ENCODE measurements at regions not wholly inside any gene's neighbourhood (a gene's known extent, or its start where the extent isn't known, plus 50 kb on each side); places are given as distances from the start of the nearest gene placed in this dataset.

- Mint-ChIP-seq H3K27ac (peak overlapping the region in 1 of 3 experiments; percentile 33; a peak in 1 of 7 replicates), H3K36me3 (ENCODE audit: insufficient read depth in 1 of 3, low read depth in 3 of 3) (no peaks in the 10 kb centered on the region; a peak in 1 of 7 replicates), H3K4me3 (no peak overlapping the region), H3K4me1 (no peaks in the 10 kb centered on the region), H3K27me3 (ENCODE audit: low read depth) (no peaks in the 10 kb centered on the region), H3K9me3 (peaks cover 0 to 3% of the 10 kb centered on the region in 2 experiments; a peak in 2 of 5 replicates)
- H3T11ph ChIP-seq (ENCODE audit: low read length): no peak overlapping the region
- no peak overlapping the region for H2BK15ac ChIP-seq (ENCODE audit: low read depth, low read length)
- no peaks in the 10 kb centered on the region for H3K79me1 ChIP-seq (ENCODE audit: insufficient read depth, low read depth, low read length, poor library complexity, severe bottlenecking)
- H3K79me2 ChIP-seq (ENCODE audit: insufficient read depth, low read length): no peaks in the 10 kb centered on the region
- no peak overlapping the region for H3K4ac ChIP-seq (ENCODE audit: low read depth, low read length)
- WGBS (ENCODE audit: extremely low coverage, insufficient read length, low lambda C conversion rate): no CpG with 5 or more reads among the region's 3 CpGs
- H4K20me1 ChIP-seq (ENCODE audit: control insufficient read depth, insufficient read depth, insufficient read length): no peaks in the 10 kb centered on the region
- H4K8ac ChIP-seq (replicated peaks; ENCODE audit: insufficient read length, low read depth, low read length): no peak overlapping the region
- H3K9ac ChIP-seq (ENCODE audit: extremely low read depth, insufficient read length, low read length): no peak overlapping the region
- no peak overlapping the region for H2BK12ac ChIP-seq (ENCODE audit: insufficient read length, low read depth, low read length)
- no peaks in the 10 kb centered on the region for H3K27me3 ChIP-seq (ENCODE audit: insufficient read depth, low read length)
- H3K4me2 ChIP-seq (ENCODE audit: insufficient read depth, insufficient read length, low read length): no peak overlapping the region
- H3K14ac ChIP-seq (ENCODE audit: insufficient read depth, low read length): no peak overlapping the region
- H3K18ac ChIP-seq (ENCODE audit: insufficient read length, low read depth, low read length): no peak overlapping the region
- H2AK5ac ChIP-seq (ENCODE audit: insufficient read length, low read length): no peak overlapping the region
- no peak overlapping the region for H3K56ac ChIP-seq (ENCODE audit: insufficient read length, low read depth, low read length)
- no peak overlapping the region for H3K27ac ChIP-seq (ENCODE audit: insufficient read length, low read depth, low read length)
- no peak for DNase-seq
- no peak overlapping the region for H2BK120ac ChIP-seq (ENCODE audit: low read depth, low read length, poor library complexity, severe bottlenecking)
- H4K5ac ChIP-seq (ENCODE audit: insufficient read length, low read depth, low read length): no peak overlapping the region
- no peak for TF ChIP-seq CTCF (conservative IDR thresholded peaks at IDR 0.05)
- no peak overlapping the region for H3K23ac ChIP-seq (ENCODE audit: insufficient read length, low read depth, low read length)
- H4K91ac ChIP-seq (ENCODE audit: insufficient read length, low read depth, low read length): no peak overlapping the region
- no peaks in the 10 kb centered on the region for H3K9me3 ChIP-seq (ENCODE audit: control insufficient read depth, low read depth, low read length)
- H3K4me1 ChIP-seq (ENCODE audit: insufficient read depth, low read length): no peaks in the 10 kb centered on the region
- no peaks in the 10 kb centered on the region for H3K23me2 ChIP-seq (ENCODE audit: insufficient read length, low read depth, low read length, poor library complexity, severe bottlenecking)
- H2AFZ ChIP-seq (ENCODE audit: low read length): no peak overlapping the region
- H2BK20ac ChIP-seq (ENCODE audit: low read depth, low read length, poor library complexity, severe bottlenecking): no peak overlapping the region
- no peak overlapping the region for H2BK5ac ChIP-seq (ENCODE audit: insufficient read length, low read length)
These were observed 284.4 kb downstream of the OSTF1 start for GRCh38 chr9:75372499-75373268.

Measured in H9 (cell line).